PC-3 (cell line): ENCODE measurements at regions not wholly inside any gene's neighbourhood (a gene's known extent, or its start where the extent isn't known, plus 50 kb on each side); places are given as distances from the start of the nearest gene placed in this dataset.

ENCODE experiments used
- CTCF ChIP-seq: fragments of 300-600 bp; sonication (generic); conservative IDR thresholded peaks from 2 replicates; pipeline ENCODE4 v1.5.1; 2017; ENCODE audit warnings: antibody characterized with exemption, low read depth, mild to moderate bottlenecking, low read length
- EZH2 ChIP-seq: fragments of 300-600 bp; sonication (generic); IDR thresholded peaks from one replicate; pipeline ENCODE4 v1.6.1; 2017; ENCODE audit warnings: antibody characterized with exemption, mild to moderate bottlenecking, low read length; ENCODE audit not compliant: unreplicated experiment
- EZH2phosphoT487 ChIP-seq: fragments of 300-600 bp; sonication (generic); IDR thresholded peaks from 2 replicates; pipeline ENCODE4 v1.6.1; 2018; ENCODE audit warnings: mild to moderate bottlenecking, antibody characterized with exemption, low read length, borderline replicate concordance

GRCh38 chr15:96586901-96587300 is 256.4 kb downstream of the NR2F2 start:
- TF ChIP-seq CTCF (no peak), EZH2phosphoT487 (no peak), EZH2 (no peak)
